ENCODE measurements at regions not wholly inside any gene's neighbourhood (a gene's known extent, or its start where the extent isn't known, plus 50 kb on each side); places are given as distances from the start of the nearest gene placed in this dataset.

- peak; percentile 36 for TF ChIP-seq CTCF (IDR thresholded peaks at IDR 0.05; ENCODE audit: borderline replicate concordance, extremely low read depth, low read length, poor library complexity, severe bottlenecking)
- no peak for TF ChIP-seq EZH2 (IDR thresholded peaks at IDR 0.05; ENCODE audit: borderline replicate concordance, low read depth, low read length, severe bottlenecking)
Measured at GRCh38 chr2:67650291-67651133, 253.4 kb downstream of the ETAA1 start.

Data from DND-41 (cell line).